ENCODE measurements at regions not wholly inside any gene's neighbourhood (a gene's known extent, or its start where the extent isn't known, plus 50 kb on each side); places are given as distances from the start of the nearest gene placed in this dataset.

GRCh38 chr13:47148543-47148942 is 251.7 kb upstream of the HTR2A start:
- no peak for DNase-seq

DNA sequence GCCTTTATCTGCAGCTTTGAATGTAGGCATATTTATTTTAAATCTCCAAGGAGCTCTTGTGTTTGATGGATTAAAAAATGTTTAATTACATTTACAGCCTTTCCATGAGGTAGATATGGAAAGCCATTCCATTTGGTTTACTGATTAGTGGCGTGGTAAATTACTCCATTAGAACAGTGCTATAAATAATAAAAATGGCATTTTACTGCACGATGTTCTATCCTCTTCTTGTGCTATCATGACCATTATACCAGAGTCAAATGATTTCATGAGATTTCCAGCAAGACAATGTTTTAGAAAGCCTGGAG is 250.9 kb upstream of the HTR2A start:
- DNase-seq: no peak

DNA sequence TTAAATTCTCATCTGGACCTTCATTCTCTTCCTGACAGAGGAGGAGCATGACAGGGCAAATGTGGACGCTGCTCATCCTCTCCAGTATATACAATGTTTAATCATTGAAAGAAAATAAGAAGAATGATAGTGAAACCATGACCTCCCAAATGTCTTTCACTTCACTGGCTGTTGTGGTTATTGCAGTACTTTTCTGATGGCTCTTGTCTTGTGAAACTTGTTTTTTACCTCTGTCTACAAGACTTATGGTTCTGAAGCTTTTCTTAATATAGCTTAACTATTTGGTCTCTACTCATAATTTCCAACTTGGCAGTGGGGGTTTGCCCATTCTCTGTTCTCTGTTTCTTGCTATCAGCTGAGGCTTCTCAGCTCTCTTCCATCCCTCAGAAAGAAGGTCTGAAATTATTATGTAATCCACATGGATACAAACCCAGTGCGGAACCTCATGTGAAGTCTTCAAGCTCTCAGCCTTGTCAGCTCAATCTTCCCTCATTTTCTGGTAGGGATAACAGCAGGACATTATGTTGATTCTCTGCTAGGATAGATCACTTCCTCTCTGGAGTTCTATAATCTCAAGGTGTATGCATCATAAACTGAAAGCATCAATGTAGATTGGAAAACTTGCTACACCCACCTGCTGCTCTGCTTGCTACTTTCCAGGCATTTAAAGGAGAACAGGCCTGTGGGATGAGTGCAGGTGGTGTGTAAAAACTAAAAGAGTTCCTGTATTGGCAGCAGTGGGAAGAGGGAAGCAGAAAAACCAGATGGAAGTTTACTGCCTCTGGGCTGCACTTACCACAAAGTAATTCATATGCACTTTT is 250.3 kb upstream of the HTR2A start:
- DNase-seq: peak in 1 of 2 donors; percentile 7

DNA sequence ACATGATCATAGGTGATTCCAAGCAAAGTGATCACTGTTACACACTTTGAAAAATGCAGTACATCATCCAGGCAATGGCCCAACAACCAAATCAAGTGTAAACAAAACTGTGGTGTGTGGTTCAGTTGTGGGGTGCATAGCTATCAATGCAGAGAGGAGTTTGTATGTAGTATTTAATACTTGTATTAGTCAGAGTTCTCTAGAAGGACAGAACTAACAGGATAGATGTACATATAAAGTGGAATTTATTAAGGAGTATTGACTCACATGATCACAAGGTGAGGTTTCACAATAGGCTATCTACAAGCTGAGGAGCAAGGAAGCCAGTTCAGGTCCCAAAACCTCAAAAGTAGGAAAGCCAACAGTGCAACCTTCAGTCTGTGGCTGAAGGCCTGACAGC is 249.3 kb upstream of the HTR2A start:
- no peak for DNase-seq

DNA sequence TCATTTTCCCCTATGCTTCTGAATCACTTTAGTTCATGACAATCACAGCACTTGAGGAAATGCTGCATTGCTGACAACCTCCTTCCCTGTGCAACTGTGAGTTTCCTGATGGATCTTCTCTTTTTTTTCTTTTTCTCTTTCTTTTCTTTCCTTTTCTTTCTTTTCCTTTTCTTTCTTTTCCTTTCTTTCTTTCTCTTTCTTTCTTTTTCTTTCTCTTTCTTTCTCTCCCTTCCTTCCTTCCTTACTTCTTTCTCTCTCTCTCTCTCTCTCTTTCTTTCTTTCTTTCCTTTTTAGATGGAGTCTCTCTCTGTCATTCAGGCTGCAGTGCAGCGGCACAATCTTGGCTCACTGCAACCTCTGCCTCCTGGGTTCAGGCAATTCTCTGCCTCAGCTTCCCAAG is 247.9 kb upstream of the HTR2A start:
- DNase-seq: no peak

- no peak for DNase-seq
These were observed 245.3 kb upstream of the HTR2A start for GRCh38 chr13:47142105-47142504.

- DNase-seq: no peak
These were observed 242.7 kb upstream of the HTR2A start for GRCh38 chr13:47139519-47139918.

DNA sequence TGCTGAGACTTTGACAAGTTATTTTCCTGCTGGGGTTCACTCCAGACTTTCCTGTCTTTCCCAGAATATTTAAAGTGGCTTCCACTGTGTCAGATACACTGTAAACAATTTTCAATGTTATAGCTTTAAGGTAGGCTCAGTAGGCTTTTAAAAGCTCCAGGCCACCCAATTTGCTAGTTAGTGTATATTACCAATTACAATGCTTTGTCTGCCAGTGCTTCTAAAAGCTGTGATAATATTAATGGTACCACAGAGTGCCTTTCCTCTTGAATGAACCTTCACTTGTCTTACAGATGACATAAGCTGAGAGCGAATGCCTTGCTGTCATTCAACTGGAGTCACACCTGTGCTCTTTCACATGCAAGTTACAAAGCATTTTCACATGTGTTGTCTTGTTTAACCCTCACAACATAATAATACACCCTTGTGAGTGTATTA is 239.7 kb upstream of the HTR2A start:
- DNase-seq: no peak

DNA sequence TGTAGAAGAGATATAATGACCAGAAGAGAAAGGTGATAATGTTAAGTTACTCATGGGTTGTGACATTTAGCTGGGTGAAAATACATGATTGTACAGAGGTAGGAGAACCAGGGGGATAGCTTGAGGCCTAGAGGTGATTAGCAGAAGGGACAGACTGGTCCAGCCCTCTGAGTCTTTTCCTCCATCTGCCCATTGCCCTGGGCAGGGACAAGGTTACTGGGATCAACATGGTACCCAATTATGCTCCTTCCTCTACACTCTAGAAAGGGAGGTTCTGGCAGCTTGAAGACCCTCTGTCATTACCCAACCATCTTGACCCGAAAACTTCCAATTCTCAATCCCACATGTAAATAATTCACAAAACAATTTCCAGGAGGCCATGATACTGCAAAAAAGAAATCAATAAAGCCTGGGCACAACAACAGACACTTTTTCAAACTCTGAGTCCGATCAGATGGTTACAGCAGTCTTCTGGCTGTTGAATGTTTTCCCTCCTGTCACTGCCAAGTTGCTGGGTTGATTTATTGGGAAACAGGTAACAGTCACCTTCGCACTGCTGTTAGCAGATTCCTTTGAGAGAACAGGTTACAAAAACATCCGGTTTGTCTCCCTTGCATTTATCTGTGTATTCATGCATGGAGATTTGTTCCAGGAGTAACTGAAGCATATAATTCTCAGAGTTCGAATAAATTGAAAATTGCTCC is 239.1 kb upstream of the HTR2A start:
- DNase-seq: no peak

DNA sequence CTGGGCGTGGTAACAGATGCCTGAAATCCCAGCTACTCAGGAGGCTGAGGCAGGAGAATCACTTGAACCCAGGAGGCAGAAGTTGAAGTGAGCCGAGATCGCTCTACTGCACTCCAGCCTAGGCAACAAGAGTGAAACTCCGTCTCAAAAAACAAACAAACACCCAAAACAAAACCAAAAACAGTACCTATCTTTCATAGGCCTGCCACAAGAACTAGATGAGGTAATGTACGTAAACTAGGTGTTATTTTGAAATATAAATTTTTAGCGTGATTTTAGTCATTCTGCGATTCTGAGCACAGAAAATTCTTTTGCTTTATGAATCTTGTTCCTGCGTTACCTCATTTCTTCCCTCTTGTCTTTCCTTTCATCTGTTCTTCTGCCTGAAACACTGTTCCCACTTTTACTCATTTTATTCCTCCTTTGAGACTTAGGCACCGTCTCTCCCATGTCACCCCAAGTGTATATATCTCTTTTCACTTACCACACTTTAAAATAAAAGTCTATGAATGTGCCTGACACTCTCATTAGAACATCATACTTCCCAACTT is 238.2 kb upstream of the HTR2A start:
- no peak for DNase-seq

GRCh38 chr13:47133011-47133445 is 236.2 kb upstream of the HTR2A start:
- no peak for DNase-seq

GRCh38 chr13:47129461-47129860 is 232.6 kb upstream of the HTR2A start:
- DNase-seq: no peak

DNA sequence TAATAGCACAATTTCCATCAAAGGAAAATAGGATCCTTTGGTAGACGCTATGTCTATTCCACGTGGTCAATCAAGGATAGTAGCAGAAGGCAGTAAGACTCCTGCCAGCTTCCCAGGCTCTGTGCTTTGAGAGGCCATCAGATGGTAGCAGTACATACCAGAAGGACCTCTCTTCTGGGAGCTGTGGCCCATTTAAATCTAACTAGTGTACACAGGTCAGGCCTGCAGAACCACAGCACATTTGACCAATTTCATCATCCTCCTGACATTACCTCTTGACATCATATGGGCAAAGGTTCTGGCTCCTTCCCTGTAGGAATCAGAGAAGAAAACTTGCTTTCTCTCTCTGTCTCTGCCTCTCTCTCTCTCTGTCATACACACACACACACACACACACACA is 229.6 kb upstream of the HTR2A start:
- no peak for DNase-seq

DNA sequence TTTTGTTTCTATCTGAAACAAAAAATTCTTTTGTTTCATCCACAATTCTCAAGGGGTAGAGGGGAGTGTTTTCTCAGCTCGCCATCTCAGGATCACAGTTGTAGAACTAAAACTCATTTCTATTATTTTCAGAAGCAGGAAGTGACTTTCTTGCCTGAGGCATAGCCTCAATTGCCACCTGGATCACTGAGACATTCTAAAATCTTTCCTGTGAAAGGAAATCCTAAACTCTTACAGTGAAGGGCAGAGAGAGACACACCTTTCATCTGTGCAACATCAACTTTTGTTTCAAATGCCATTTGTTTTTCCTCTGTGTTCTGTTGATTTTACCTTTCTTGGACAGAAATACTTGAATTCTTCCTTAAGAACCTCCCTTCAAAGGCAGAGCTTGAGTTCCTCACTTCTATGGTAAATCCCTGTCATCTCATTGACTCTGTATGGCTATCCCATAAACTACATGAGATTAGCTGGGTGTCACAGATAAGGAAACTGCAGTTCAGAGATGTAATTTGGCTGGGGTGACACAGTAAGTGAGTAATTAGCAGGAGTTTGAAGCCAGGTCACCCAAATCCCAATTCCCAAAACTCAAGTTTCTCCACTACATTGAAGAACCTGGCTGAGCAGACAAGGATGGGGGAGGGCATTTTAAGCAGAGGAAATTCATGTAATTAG is 224.4 kb upstream of the HTR2A start:
- no peak for DNase-seq

DNA sequence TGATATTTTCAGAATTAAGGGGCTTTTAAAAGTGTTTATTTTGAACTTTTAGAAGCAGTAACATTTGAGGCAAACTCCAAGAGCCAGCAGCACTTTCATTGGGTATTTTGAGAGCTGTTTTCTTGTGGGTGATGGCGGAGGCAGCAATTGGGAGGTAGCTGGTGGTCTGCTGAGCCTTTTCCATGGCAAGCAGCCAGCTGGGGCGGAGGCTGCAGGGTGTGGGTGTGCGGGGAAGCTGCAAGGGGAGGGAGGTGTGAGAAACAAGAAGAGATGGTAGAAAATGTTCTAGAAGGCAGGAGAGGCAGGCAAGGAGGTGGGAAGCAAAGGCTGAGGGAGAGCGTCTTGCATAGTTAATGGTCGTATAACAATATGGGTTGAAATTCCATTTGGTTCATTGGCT is 223.4 kb upstream of the HTR2A start:
- no peak for DNase-seq

- DNase-seq: no peak
These were observed 222.9 kb upstream of the HTR2A start for GRCh38 chr13:47119575-47120235.

- DNase-seq: no peak
These were observed 220.4 kb upstream of the HTR2A start for GRCh38 chr13:47117268-47117667.

DNA sequence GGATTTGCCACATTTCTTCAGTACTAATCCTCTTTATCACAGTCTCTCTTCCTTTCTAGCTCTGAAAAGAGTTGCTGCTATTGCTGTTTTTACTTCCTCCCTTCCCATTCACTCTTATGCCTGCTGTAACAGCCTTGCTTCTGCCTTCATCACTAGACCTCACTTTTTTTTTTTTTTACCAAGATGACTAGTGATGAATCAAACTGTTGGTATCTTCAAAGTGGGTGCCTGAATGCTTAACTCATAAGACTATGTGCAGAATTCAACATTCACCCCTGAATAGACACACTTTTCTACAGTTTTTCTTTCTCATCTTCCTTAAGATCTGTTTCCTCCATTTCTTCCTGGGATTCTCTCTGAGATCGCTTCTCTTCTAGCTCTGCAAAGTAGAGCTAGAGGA is 217.2 kb upstream of the HTR2A start:
- DNase-seq: no peak

- no peak for DNase-seq
These were observed 216.0 kb upstream of the HTR2A start for GRCh38 chr13:47112903-47113299.

DNA sequence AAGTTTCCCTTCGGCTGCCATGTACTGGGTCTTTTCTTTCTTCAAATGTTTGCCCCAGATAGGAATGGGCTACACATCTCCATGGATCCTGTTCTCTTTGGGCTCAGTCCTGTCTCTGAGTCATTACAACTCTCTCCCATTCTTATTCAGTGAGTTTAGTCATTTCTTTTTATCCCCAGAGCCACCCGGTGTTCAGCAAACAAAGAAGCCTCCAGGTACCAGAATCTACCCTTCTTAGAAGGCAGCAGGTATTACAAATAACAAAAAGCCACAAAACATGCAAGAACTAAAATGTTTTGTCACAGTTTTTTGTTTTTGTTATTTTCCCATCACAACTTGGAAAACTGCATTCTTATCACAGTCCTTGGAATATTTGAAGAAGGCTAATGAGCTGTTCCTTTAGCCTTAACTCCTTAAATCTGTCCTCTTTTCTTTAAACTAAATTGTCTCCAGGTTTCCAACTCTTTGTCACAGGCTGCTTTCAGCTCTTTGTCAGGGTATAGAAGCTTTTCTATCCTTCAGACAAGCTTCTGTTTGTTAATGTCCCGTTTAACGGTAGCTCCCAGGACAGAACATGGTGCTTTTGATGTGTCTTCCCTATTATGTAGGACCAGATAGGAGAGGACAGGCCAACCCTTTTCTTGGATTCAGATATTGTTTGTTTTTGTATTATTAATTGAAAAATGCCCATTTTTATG is 215.5 kb upstream of the HTR2A start:
- no peak for DNase-seq

DNA sequence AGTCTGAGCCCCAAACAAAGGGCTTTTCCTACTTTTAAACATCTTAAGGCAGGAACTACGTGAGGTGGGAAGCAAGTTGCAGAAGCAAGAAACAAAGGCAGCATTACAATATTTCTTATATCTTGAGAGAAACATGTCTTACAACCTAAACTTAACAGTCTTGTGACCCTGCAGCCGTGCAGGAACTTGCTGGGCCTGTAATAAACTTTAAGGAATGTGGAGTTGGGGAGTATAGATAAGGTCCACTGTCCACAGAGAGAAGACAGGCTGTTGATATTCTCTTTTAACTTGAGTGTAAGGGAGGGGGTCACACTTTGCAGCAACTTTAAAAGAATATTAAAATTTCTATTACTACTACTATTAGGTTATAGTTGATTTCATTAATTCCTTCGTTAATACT is 214.6 kb upstream of the HTR2A start:
- DNase-seq: no peak

DNA sequence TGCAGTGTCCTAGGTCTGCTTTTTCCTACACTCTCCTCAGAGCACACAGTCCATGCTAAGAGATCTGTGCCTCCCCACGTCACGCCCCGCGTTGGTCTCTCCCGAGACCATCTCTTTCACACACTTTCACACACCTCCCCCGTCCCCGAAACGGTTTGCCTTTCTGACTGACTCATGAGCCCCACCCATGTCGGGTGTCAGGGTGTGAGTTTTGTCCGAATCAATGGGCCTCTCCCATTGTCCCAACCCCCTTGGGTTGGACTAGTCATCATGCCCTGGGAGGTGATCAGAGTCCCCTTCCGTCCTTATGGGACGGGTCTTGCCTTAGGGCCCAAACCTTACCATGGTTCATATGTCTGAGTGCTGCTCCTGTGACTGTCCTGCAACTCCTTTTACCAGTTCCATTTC is 214.0 kb upstream of the HTR2A start:
- no peak for DNase-seq

DNA sequence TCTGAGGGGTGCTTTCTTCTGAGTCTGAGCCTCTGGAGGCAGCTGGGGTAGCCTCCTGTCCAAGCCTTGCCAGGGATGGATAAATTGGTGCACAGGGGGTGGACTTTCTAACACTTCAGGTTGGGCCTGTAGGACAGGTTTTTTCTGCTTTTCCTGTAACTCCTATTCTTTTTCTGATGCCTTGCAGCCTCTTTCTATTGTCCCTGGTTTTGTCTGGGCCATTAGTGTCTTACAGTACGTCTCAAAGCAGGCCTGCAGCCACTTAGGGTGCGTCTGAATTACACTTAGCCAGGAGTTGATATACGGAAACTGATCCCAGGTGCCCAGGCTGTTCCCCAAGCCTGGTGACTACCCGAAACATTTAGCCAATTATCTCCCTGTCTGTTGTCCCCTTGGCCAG is 213.3 kb upstream of the HTR2A start:
- DNase-seq: no peak

All from hippocampal formation (tissue), 2 donors.